ENCODE measurements at regions not wholly inside any gene's neighbourhood (a gene's known extent, or its start where the extent isn't known, plus 50 kb on each side); places are given as distances from the start of the nearest gene placed in this dataset.
"Not testable (repeated sequence)": the region's sequence is repeated elsewhere in the genome, so short reads cannot be mapped to it uniquely, and the experiment has no call there.

DNA sequence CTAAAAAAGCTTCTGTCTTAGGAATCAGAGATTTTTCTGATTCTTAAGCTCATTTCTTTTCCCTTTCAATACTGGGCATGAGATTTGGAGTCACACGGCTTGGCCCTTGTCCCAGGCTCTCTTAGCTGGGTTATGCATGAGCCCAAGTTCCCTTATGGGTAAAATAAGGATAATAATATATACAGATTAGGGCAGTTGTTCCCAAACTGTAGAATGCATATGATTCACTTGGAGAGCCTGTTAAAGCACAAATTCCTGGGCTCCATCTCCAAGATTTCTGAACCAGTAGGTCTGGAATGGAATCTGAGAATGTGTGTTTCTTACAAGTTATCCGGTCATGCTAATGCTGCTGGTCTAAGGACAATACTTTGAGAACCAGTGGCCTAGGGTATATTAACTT, 154.0 kb downstream of the REEP3 start:
- DNase-seq (ENCODE audit: low read depth), result no peak
- no peak overlapping the region for H3K4me3 ChIP-seq (ENCODE audit: low read depth, low read length)

DNA sequence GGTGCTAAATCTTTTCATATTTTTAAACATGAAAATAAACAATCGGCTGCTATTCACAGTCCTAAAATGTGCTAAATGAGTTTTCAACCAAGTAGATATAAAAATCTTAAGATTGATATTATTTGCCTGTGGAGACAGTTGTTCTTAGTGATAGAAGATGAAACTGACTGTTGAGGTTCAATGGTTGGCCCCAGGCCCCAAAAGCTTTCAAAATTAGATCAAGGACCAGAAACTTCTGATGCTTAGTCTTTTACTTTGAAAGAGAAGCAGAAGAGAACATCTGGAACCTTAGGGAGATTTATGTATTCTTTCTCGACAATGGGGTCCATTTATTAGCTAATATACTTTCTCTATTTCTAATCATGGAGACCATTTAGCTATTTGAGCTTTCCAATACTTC, 155.8 kb downstream of the REEP3 start:
- H3K4me3 ChIP-seq (ENCODE audit: low read depth, low read length), result no peak overlapping the region
- DNase-seq (ENCODE audit: low read depth), result no peak

DNA sequence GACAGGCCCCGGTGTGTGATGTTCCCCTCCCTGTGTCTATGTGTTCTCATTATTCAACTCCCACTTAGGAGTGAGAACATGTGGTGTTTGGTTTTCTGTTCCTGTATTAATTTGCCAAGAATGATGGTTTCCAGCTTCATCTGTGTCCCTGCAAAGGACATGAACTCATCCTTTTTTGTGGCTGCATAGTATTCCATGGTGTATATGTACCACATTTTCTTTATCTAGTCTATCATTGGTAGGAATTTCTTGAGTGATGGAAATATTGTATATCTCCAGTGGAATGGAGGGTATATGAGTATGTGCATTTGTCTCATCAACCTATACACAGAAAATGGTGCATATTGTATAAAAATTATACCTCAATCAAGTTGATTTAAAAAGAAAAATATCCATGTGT, 159.3 kb downstream of the REEP3 start:
- not testable (repeated sequence) for DNase-seq (ENCODE audit: low read depth); H3K4me3 ChIP-seq (ENCODE audit: low read depth, low read length)

DNA sequence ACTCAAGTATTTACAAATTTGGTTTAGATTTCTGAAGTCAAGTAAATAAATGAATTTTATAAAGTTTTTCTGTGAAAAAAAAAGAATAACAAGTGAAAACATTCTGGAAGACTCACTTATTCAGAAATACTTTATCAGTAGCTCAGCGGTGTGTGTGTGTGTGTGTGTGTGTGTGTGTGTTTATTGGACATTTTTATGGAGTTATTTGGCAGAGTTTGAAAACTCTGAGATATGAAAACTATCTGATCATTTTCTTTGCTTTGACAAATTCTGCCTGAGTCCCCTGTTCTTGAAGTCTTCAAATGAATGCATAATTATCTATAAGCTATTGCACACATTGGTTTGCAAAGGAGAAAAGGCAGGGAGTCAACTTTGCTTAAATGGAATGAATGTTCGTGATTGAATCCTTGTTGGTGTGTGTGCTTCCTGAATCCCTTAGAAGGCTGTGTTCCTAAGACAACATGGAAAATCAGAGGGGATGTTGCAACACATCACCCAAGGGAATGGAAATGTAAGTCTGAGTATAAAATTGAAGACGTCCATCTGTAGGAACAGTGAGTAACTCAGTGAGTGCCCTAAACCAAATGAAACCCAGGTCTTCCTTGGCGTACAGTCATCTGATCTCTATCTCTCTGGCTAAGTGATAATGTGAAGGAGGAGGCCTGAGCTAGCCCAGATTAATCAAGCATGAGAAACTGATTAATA, 160.9 kb downstream of the REEP3 start:
- H3K4me3 ChIP-seq (ENCODE audit: low read depth, low read length), result no peak overlapping the region
- DNase-seq (ENCODE audit: low read depth), result peak; percentile 100

DNA sequence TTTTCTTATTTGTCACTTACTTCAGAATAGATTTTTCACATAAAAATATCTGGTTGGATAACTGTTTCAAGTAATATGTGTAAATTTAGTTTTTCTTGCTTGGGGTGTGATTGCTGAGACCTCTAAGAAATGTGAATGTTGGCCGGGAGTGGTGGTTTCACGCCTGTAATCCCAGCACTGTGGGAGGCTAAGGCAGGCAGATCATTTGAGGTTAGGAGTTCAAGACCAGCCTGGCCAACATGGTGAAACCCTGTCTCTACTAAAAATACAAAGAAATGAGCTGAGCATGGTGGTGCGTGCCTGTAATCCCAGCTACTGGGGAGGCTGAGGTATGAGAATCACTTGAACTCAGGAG, 161.5 kb downstream of the REEP3 start:
- not testable (repeated sequence) for H3K4me3 ChIP-seq (ENCODE audit: low read depth, low read length); DNase-seq (ENCODE audit: low read depth)

DNA sequence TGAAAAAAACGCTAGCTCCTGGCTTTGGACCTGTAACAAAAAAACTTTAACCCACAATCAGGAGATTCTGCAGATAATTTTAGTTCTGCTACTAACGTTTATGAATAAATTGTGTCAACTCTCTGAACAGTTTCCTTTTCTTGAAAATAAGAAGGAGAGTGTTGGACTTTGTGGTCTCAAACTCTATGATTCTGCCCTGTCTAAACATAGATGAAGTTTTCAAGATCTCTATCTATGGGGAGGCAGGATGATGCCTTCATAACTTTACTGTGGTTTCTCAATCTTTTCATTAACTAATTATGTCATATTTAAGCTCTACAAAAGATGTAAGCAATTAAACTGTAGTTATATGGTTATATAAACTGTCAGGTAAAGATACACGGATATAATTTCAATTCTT, 162.0 kb downstream of the REEP3 start:
- no peak overlapping the region for H3K4me3 ChIP-seq (ENCODE audit: low read depth, low read length)

DNA sequence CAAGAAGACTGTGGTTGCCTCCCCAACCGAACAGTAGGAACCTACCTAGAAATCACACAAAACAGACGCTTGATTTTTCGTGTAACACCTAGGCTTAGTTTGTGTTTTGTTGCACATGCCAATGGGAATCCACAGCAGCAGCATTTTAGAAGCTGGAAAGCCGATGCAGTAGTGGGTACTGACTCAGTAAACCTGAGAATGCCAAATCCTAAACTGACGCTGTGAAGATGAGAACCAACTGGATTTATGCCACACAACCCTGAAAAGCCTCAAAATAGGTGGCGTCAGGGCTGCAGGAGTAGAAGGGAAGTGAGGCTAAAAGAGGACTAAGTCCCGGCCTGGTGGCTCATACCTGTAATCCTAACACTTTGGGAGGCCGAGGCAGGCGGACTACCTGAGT, 162.5 kb downstream of the REEP3 start:
- DNase-seq (ENCODE audit: low read depth), result no peak
- no peak overlapping the region for H3K4me3 ChIP-seq (ENCODE audit: low read depth, low read length)

More for the DNA sequence above, 162.0 kb downstream of the REEP3 start:
- no peak for DNase-seq (ENCODE audit: low read depth)

DNA sequence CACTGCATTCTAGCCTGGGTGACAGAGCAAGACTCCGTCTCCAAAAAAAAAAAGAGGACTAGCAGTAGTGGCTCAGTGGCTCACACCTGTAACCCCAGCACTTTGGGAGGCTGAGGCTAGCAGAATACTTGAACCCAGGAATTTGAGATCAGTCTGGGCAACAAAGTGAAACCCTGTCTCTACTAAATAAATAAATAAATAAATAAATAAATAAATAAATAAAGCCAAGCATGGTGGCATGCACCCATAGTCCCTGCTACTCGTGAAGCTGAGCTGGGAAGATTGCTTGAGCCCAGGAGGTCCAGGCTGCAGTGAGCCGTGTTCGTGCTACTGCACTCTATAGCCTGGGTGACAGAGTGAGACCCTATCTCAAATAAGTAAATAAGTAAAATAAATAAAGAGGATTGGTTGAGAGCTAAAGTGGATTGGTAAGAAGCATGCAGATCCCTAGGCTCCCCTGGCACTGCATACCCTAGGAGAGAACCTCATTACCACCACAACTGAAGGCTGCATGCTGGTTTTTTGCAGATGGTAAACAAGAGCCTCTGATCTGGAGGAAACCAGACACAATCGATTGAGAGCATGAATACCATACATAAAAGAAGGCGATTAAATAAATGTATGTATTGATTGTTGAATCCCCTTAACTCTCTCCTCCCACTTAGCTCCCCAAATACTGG, 163.2 kb downstream of the REEP3 start:
- H3K4me3 ChIP-seq (ENCODE audit: low read depth, low read length), result no peak overlapping the region
- no peak for DNase-seq (ENCODE audit: low read depth)

DNA sequence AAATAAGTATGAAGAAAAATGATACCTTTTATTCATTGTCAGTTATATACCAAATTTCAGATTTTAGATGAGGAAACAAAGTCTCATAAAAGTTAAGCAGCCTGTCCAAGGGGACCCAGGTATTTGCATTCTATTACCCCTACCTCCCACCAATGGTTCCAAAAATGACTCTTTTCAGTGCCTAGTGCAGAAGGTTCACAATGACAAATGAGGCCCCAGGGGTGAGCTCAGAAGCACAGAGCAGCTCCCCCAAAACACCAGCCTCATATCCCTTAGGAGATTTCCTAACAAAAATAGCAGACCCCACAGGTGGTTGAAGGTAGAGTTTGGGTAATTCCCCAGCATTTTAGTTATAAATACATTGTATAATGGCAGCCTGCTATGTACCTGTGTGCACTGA, 168.6 kb downstream of the REEP3 start:
- DNase-seq (ENCODE audit: low read depth), result no peak
- no peak overlapping the region for H3K4me3 ChIP-seq (ENCODE audit: low read depth, low read length)

DNA sequence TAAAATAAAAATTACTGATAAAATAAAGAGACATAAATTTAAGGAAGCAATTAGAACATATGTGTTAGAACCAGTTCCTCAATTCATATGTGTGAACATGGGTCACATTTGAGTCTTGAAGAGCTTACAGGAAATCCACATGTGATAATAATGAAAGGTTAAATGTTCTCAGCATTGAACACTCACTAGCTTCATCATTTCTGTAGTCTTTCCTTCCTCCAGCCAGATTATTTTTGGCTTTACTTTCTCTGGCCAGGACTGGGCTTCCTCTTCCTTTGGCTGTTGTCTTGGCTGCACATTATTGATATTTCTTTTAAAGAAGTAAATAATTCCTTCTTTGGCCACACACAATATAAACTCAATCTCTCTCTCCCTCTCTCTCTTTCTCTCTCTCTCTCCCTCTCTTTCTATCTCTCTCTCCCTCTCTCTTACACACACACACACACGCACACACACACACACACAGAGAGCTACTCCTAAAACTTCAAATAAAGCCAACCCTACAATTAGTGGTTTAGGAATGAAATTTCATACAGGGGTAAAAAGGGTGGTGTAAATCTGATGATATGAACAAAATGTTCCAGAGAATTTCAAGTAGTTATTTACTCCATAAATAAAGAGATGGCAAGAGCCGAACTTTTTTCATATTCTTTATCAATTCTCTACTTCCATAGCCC, 171.2 kb downstream of the REEP3 start:
- DNase-seq (ENCODE audit: low read depth), result no peak

DNA sequence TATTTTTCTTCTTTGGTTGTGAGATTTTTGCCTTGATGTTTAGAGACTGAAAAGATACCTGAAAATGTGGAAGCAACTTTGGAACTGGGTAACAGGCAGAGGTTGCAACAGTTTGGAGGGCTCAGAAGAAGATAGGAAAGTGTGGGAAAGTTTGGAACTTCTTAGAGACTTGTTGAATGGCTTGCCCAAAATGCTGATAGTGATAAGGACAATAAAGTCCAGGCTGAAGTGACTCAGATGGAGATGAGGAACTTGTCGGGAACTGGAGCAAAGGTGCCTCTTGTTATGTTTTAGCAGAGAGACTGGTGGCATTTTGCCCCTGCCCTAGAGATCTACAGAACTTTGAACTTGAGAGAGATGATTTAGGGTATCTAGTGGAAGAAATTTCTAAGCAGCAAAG, 171.8 kb downstream of the REEP3 start:
- not testable (repeated sequence) for H3K4me3 ChIP-seq (ENCODE audit: low read depth, low read length); DNase-seq (ENCODE audit: low read depth)

More for the DNA sequence above, 171.2 kb downstream of the REEP3 start:
- no peak overlapping the region for H3K4me3 ChIP-seq (ENCODE audit: low read depth, low read length)

DNA sequence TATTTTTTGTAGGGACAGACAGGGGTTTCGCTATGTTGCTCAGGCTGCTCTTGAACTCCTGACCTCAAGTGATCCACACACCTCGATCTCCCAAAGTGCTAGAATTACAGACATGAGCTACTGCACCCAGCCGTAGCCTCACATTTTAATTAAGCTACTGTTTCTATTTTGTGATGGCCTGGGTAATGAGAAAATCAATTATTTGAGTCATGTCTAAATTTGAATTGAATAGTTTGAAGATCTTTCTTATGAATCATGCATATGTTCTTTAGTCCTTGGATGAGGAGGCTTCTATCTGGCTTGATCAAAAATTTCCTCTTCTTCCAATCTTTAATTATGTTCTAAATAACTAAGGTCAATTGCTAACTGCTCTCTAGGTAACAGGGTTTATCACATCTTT, 175.0 kb downstream of the REEP3 start:
- H3K4me3 ChIP-seq (ENCODE audit: low read depth, low read length), result no peak overlapping the region
- DNase-seq (ENCODE audit: low read depth), result no peak

DNA sequence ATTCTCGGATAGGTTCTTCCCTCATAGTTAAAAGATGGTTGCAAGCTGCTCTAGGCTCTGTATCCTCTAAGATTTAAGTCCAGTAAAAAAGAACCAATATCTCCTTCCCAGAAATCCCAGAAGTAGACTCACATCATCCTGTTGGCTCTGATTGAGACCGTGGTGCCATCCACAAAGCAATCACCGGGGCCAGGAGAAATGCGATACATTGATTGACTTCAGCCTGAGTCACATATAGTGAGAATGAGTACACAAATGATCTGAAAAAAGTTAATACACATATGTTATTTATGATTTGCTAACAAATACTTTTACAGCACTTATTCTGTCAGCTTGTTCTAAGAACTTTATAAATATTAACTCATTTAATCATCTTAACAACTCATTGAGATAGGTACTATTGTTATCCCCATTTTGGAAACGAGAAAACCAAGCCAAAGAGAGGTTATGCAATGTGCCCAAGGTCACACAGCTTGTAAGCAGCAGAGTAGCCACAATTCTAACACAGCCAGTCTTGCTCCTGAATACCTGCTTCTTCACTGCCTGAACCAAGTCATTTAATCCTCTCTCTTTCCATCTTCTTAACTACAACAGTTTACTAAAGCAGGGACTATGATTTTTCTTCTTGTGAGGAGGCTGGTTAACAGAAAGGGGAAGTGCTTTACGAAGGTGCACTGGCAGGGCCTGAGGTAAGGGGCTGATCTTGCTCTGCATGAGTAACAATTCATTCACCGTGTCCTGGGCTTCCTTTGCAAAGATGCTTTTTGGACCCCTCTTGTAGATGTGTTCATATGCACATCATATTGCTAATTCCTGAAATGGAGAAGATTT, 177.0 kb downstream of the REEP3 start:
- H3K4me3 ChIP-seq (ENCODE audit: low read depth, low read length), result no peak overlapping the region
- no peak for DNase-seq (ENCODE audit: low read depth)

DNA sequence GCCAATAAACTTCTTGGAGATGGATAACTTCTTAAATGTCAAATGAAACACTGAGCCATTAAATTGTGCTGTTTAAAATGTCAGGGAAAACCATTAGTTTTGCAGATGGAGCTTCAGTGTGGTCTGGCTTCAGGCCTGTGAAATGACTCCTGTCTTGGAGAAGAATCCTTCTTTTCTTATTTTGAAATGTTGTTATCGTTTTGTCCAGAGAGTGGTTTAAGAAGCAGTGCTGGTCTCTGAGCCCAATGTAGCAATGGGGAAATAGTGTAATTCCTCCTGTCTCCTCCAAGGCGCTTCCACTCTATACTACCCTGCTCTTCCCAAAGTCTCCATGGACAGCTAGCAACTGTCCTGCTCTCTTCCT, 177.6 kb downstream of the REEP3 start:
- DNase-seq (ENCODE audit: low read depth), result no peak
- no peak overlapping the region for H3K4me3 ChIP-seq (ENCODE audit: low read depth, low read length)

DNA sequence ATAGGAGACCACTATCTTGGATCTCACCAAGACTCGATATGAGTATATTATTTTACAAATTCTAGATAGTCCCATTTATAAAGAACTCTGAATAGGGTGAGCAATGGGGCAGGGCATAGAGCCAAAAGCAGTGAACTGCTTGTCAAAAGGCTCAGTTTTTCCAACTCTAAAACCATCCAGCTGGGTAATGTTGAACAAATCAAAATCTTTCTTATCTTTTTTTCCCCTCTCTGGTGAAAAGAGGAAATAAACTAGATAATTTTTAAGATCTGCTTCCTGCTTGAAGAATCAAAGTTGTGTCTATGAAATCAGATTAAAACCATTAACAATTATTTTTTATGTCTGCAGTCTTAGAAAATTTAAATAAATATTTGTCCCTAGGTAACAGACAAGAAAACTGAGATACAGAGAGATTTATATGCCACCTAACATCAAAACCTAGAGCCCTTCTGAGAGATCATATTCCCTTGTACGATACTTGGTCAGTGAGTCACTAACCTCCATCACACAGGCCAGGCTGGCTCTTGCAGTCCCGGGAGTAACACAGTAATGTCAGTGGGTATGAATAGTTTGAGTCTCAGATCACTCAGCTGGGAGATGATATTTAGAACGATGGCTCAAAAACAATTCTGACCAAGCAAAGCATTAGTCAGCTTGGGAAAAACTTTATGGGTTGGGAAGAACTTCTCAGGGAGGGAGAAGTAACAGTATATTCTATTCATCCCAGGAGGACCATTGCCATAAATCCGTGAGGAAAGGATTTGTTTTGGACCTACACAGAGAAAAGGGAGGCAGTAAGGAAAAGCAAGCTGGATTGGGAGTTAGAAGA, 178.8 kb downstream of the REEP3 start:
- no peak overlapping the region for H3K4me3 ChIP-seq (ENCODE audit: low read depth, low read length)
- DNase-seq (ENCODE audit: low read depth), result peak; percentile 99

DNA sequence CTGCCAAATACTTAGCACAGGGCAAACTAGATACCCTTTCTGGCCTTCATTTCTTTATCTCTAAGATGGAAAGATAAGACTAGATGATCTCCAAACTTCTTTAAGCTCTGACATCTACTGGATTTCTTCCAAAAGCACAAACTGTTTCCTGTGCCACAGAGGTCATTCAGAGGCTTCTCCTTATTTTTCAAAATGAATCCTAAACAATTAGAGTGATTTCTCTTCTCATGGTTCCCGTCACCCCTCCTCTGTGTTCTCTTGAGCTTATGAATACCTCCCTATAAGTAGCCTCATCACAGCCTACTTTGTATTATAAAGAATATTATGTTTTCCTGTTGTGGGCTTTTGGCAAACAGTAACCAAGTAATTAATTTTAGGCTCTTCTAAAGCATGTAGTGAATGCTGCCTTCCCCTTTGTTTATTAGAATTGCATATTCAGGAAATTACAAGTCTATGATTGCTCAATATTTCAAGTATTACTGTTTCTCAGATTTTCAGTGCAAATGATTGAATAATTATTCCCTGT, 179.5 kb downstream of the REEP3 start:
- no peak for DNase-seq (ENCODE audit: low read depth)
- H3K4me3 ChIP-seq (ENCODE audit: low read depth, low read length), result no peak overlapping the region

DNA sequence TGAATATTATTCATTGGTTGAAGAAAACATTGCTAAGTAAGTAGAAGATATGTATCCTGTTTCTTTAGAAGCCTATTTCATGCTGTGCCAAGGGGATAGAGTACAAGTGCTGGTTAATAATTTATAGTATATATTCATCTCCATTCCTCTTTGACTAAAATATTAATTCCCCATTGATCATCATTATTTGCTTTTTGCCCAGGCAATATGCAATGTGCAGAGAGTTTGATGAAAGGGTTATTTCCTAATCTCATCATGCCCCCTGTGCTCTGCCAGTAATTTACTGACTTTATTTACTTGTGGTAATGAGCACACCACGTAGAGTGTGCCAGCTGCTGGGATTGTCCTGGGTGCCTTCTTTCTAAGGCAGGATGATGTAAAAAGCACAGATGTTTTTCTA, 180.9 kb downstream of the REEP3 start:
- DNase-seq (ENCODE audit: low read depth), result no peak

DNA sequence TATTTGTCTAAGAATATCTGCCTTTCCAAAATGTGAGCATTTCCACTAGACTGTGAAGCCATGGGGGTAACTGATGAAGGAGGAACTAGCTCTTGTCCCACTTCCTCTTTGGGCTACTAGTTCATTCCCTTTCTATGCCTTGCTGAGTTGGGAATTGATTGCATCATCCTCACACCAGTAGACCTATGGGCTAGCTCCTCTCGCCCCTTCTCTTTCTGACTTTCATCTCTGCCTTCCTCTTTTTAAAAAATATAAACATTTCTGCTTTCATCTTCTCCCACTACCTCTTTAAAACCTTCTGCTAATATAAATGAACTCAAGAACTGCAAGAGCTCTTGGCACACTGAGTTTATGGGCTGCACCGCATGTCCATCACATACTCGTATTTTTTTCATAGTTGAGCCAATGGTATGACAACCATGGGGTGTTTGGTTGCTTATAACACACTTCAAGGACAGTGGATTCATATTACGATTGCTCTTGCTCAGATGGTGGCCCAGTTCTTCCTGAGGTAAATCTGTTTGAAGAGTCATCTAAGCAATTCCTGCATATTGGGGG, 182.0 kb downstream of the REEP3 start:
- DNase-seq (ENCODE audit: low read depth), result no peak
- H3K4me3 ChIP-seq (ENCODE audit: low read depth, low read length), result no peak overlapping the region

More for the DNA sequence above, 180.9 kb downstream of the REEP3 start:
- H3K4me3 ChIP-seq (ENCODE audit: low read depth, low read length), result no peak overlapping the region

Data from skeletal muscle cell (primary cell).